ENCODE measurements at regions not wholly inside any gene's neighbourhood (a gene's known extent, or its start where the extent isn't known, plus 50 kb on each side); places are given as distances from the start of the nearest gene placed in this dataset.

DNA sequence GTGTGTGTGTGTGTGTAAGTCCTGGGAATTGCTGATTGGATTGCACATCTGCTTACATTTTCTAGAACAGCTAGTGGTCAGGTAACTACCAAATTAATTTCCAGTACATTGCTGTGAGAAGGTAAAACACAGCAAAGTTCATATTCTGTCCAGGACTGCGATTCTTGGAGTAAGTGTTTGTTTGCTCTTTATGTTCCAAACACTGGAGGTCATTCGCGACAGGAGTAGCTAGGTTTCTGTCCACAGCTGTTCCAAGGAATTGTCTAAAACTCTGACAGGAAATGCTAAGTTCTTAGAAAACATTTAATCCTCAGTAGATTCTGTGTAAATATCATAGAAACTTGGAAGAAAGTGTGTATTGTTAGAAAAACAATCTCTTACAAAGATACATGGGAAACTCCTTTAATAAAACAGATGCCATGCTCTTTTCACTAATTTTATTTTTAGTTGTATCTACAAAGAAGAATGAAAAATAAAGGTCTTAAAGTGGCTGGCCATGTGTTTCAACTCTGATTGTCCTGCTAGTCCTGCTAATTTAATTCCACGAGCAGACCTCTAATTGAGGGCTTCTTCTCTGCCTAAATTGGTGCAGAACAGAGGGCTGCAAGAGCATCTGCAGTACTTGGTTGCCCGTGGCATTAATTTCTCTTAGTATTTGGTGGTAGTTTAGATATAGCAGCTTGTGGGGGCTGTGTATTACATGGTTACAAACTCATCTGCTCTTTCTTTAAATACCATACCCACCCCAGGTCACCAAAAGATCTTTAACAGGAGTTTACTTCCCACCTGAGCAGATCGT is 464.5 kb downstream of the RASEF start:
- TF ChIP-seq CTCF (conservative IDR thresholded peaks at IDR 0.05) = no peak
- Mint-ChIP-seq H3K36me3 (ENCODE audit: low read depth) (no peaks in the 10 kb centered on the region), H3K9me3 (no peaks in the 10 kb centered on the region), H3K4me1 (peaks cover 6% of the 10 kb centered on the region), H3K27ac (ENCODE audit: unreplicated experiment) (no peak overlapping the region), H3K4me3 (no peak overlapping the region), H3K27me3 (ENCODE audit: low read depth) (peaks cover 6% of the 10 kb centered on the region)
- no peak for DNase-seq (ENCODE audit: low read depth, low spot score)

DNA sequence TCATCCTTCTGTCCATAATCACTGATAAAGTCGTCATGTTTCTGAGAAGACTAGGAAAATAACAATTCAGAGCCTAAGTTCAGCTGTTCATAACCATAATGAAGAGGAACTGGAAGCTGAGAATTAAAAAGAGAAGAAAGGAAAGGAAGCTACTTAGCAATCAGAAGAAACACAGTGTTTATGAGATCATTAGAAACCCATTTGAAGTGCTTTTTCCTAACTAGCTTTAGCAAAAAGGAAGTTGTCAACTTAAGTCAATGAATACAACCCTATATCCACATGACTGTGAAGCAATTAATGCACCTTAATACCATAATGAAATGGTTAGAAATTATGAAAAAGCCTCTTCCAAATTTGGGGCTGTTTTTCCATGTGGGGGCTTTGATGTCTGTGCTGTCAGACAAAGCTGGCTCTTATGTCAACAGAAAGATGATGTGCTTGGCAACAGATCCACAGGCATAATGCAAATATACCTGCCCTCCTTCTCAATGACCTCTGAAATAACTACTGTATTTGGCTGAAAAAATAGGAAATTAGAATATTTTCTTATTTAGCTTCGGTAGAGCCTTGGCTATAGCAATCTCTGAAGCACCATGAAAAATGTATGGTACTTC is 463.5 kb downstream of the RASEF start:
- Mint-ChIP-seq H3K4me3 (no peak overlapping the region), H3K4me1 (peaks cover 6% of the 10 kb centered on the region), H3K27me3 (ENCODE audit: low read depth) (peaks cover 6% of the 10 kb centered on the region), H3K9me3 (no peaks in the 10 kb centered on the region), H3K27ac (ENCODE audit: unreplicated experiment) (no peak overlapping the region), H3K36me3 (ENCODE audit: low read depth) (no peaks in the 10 kb centered on the region)
- DNase-seq (ENCODE audit: low read depth, low spot score) = no peak
- TF ChIP-seq CTCF (conservative IDR thresholded peaks at IDR 0.05) = no peak

DNA sequence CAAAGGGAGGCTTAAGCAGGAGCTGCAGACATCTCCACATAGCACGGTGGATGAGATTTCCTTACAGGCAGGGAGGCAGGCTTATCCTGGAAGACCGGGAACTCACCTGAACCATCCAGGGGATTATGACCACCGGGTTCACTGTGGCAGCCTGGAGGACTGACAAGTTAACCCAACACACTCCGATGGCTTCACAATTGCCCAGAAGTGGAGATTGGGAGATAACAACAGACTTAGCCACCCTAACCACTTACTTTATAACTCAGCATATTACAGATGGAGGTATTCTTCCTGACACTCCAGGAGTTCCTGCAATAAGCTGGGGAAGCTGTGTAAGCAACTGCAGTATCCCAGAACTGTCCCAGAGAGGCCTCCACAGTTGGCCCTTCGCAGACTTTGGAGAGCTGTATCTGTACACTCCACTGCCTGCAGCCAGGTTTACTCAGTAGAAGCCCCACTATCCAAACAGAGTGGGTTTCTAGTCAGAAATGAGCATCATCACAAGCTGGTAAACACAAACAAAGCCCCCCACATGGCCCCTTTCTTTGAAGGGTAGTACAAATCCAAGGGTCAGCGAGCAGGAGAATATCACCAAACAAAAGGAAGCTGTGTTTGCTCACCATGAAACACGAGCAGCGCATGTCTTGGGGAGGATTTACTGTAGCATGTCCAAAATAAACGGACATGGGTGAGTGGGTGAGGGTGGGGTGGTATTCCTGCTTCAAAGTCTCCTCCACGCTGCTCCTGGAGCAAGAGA is 462.2 kb downstream of the RASEF start:
- DNase-seq (ENCODE audit: low read depth, low spot score) = no peak
- Mint-ChIP-seq H3K27ac (ENCODE audit: unreplicated experiment) (no peak overlapping the region), H3K36me3 (ENCODE audit: low read depth) (no peaks in the 10 kb centered on the region), H3K27me3 (ENCODE audit: low read depth) (peaks cover 6% of the 10 kb centered on the region), H3K9me3 (no peaks in the 10 kb centered on the region), H3K4me1 (peaks cover 6% of the 10 kb centered on the region), H3K4me3 (no peak overlapping the region)
- TF ChIP-seq CTCF (conservative IDR thresholded peaks at IDR 0.05) = no peak

- Mint-ChIP-seq H3K9me3 (no peaks in the 10 kb centered on the region), H3K4me3 (no peak overlapping the region), H3K27ac (ENCODE audit: unreplicated experiment) (no peak overlapping the region), H3K36me3 (ENCODE audit: low read depth) (no peaks in the 10 kb centered on the region), H3K27me3 (ENCODE audit: low read depth) (peaks cover 6% of the 10 kb centered on the region), H3K4me1 (peaks cover 6% of the 10 kb centered on the region)
- TF ChIP-seq CTCF (conservative IDR thresholded peaks at IDR 0.05) = no peak
- no peak for DNase-seq (ENCODE audit: low read depth, low spot score)
Observed at GRCh38 chr9:82601293-82601771, 461.6 kb downstream of the RASEF start.

DNA sequence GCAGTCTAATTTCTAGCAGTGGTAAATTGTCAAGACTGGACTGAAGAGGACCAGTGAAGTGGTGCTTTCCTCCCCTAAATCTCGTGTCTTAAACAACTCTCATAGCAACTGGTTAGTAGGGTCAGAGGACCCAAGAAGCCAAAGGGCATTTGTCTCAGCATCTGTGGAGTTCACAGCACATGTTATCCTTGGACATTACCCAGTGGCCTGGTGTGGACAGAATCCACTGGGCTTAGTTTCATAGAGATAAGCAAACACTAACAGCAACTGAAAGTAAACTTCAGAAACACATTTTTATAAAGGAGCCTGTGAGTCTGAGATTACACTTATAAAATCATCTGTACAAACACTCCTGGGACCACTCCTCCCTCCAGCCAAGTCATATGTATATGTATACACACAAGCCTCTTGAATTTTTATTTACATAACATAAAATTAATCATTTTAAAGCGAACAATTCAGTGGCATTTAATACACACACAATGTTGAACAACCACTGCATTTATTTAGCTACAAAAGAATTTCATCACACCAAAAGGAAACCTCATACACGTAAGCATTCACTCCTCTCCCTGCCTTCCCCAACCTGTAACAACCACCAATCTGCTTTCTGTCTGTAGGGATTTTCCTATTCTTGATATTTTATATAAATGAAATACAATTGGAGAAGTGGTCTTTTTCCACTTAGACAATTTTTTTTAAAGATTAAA is 457.8 kb downstream of the RASEF start:
- Mint-ChIP-seq H3K9me3 (no peaks in the 10 kb centered on the region), H3K27me3 (ENCODE audit: low read depth) (peaks cover 1% of the 10 kb centered on the region), H3K4me1 (peaks cover 6% of the 10 kb centered on the region), H3K27ac (ENCODE audit: unreplicated experiment) (no peak overlapping the region), H3K4me3 (no peak overlapping the region), H3K36me3 (ENCODE audit: low read depth) (no peaks in the 10 kb centered on the region)
- no peak for TF ChIP-seq CTCF (conservative IDR thresholded peaks at IDR 0.05)
- DNase-seq (ENCODE audit: low read depth, low spot score) = no peak

All from neural crest cell (in vitro differentiated cells).